ENCODE measurements at regions not wholly inside any gene's neighbourhood (a gene's known extent, or its start where the extent isn't known, plus 50 kb on each side); places are given as distances from the start of the nearest gene placed in this dataset.

DNA sequence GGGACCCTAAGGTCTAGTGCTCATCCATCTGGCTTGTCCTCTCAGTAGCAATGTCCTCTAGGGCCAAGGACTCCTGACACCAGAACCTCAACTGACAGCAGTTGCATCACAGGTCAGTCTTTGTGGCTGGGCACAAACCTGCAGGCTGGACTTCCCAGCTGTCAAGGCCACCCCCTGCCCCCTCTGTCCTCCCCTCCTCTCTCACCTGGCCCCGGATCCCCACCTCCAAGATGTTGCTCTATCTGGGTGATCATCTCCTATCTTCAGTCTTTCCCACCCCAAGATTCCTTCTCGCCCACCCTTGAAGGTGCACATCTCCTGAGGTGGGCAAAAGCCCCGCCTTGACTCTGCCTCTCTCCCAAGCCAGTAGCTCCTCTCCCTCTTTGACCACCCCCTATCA, 131.8 kb upstream of the SRSF6 start:
- no peak overlapping the region for H3K9ac ChIP-seq (ENCODE audit: low read length)
- no peak overlapping the region for H3K4me3 ChIP-seq (ENCODE audit: insufficient read depth, low read length, poor library complexity, severe bottlenecking)
- H3K27ac ChIP-seq (ENCODE audit: low read depth, low read length), result no peak overlapping the region
- no peaks in the 10 kb centered on the region for H3K79me2 ChIP-seq (ENCODE audit: insufficient read depth, low read length)
- H2AFZ ChIP-seq (ENCODE audit: low read depth, low read length, severe bottlenecking), result no peak overlapping the region
- H3K9me2 ChIP-seq (replicated peaks; ENCODE audit: insufficient read depth, low read length), result no peaks in the 10 kb centered on the region
- no peaks in the 10 kb centered on the region for H3F3A ChIP-seq (ENCODE audit: insufficient read depth)
- no peaks in the 10 kb centered on the region for H4K20me1 ChIP-seq (ENCODE audit: low read depth, low read length)
- TF ChIP-seq, protein P1, sequence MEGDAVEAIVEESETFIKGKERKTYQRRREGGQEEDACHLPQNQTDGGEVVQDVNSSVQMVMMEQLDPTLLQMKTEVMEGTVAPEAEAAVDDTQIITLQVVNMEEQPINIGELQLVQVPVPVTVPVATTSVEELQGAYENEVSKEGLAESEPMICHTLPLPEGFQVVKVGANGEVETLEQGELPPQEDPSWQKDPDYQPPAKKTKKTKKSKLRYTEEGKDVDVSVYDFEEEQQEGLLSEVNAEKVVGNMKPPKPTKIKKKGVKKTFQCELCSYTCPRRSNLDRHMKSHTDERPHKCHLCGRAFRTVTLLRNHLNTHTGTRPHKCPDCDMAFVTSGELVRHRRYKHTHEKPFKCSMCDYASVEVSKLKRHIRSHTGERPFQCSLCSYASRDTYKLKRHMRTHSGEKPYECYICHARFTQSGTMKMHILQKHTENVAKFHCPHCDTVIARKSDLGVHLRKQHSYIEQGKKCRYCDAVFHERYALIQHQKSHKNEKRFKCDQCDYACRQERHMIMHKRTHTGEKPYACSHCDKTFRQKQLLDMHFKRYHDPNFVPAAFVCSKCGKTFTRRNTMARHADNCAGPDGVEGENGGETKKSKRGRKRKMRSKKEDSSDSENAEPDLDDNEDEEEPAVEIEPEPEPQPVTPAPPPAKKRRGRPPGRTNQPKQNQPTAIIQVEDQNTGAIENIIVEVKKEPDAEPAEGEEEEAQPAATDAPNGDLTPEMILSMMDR (IDR thresholded peaks at IDR 0.05; ENCODE audit: insufficient read depth, low read length, poor library complexity, severe bottlenecking), result no peak
- TF ChIP-seq EZH2phosphoT487 (conservative IDR thresholded peaks at IDR 0.05; ENCODE audit: low read length), result no peak
- no peak overlapping the region for H3K4me2 ChIP-seq (ENCODE audit: low read depth, low read length, poor library complexity, severe bottlenecking)
- H3K36me3 ChIP-seq (ENCODE audit: low read length), result no peaks in the 10 kb centered on the region
- H3K27me3 ChIP-seq (ENCODE audit: low read length), result no peaks in the 10 kb centered on the region
- no peaks in the 10 kb centered on the region for H3K9me3 ChIP-seq (ENCODE audit: insufficient read depth, low read length)

DNA sequence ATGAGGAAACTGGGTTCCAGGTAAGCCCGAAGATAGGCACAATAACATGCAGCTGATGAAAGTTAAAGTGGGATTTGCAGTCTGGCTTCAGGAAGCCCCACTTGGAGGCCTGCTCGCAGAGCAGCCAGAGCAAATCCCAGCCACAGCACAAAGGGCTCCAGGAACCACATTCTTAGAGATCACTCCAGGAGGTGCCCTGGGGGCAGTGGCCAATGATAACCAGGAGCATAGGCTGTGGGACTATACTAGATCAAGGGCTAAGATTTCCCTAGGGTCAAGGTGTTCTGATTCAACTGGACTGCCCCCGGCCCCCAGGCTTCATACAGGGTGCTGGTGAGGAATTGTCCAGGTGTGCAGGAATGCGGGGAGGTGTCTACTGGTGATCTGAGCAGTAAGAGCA, 133.9 kb upstream of the PTPRT start:
- Histone ChIP-seq H3K4me2 (ENCODE audit: low read depth, low read length, poor library complexity, severe bottlenecking) (no peak overlapping the region), H3K9me3 (ENCODE audit: insufficient read depth, low read length) (no peaks in the 10 kb centered on the region), H3K9ac (ENCODE audit: low read length) (no peak overlapping the region), H3K9me2 (replicated peaks; ENCODE audit: insufficient read depth, low read length) (no peaks in the 10 kb centered on the region), H3K4me3 (ENCODE audit: insufficient read depth, low read length, poor library complexity, severe bottlenecking) (no peak overlapping the region), H3F3A (ENCODE audit: insufficient read depth) (no peaks in the 10 kb centered on the region), H3K27ac (ENCODE audit: low read depth, low read length) (no peak overlapping the region), H2AFZ (ENCODE audit: low read depth, low read length, severe bottlenecking) (no peak overlapping the region), H3K27me3 (ENCODE audit: low read length) (no peaks in the 10 kb centered on the region), H3K79me2 (ENCODE audit: insufficient read depth, low read length) (no peaks in the 10 kb centered on the region), H4K20me1 (ENCODE audit: low read depth, low read length) (no peaks in the 10 kb centered on the region), H3K36me3 (ENCODE audit: low read length) (no peaks in the 10 kb centered on the region)
- TF ChIP-seq, protein P1 (IDR thresholded peaks at IDR 0.05; ENCODE audit: insufficient read depth, low read length, poor library complexity, severe bottlenecking), result no peak
- no peak for TF ChIP-seq EZH2phosphoT487 (conservative IDR thresholded peaks at IDR 0.05; ENCODE audit: low read length)

DNA sequence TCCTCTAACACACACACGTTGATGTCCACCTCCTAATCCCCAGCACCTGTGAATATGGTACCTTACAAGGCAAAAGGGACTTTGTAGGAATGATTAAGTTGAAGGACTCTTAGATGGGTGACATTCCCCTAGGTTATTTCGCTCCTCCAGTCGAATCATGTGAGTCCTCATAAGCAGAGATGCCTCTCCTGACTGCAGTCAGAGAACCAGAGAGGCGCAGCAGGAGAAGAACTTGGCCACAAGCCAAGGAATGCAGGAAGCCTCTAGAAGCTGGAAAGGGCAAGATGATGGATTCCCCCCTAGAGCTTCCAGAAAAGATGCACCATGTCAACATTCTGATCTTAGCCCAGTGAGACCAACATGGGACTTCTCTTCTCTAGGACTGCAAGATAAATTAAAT, 133.1 kb upstream of the PTPRT start:
- Histone ChIP-seq H3F3A (ENCODE audit: insufficient read depth) (no peaks in the 10 kb centered on the region), H3K79me2 (ENCODE audit: insufficient read depth, low read length) (no peaks in the 10 kb centered on the region), H3K27me3 (ENCODE audit: low read length) (no peaks in the 10 kb centered on the region), H2AFZ (ENCODE audit: low read depth, low read length, severe bottlenecking) (no peak overlapping the region), H3K9ac (ENCODE audit: low read length) (no peak overlapping the region), H3K36me3 (ENCODE audit: low read length) (no peaks in the 10 kb centered on the region), H3K9me3 (ENCODE audit: insufficient read depth, low read length) (no peaks in the 10 kb centered on the region), H3K4me2 (ENCODE audit: low read depth, low read length, poor library complexity, severe bottlenecking) (no peak overlapping the region), H3K27ac (ENCODE audit: low read depth, low read length) (no peak overlapping the region), H4K20me1 (ENCODE audit: low read depth, low read length) (no peaks in the 10 kb centered on the region), H3K4me3 (ENCODE audit: insufficient read depth, low read length, poor library complexity, severe bottlenecking) (no peak overlapping the region), H3K9me2 (replicated peaks; ENCODE audit: insufficient read depth, low read length) (no peaks in the 10 kb centered on the region)
- TF ChIP-seq, protein P1 (IDR thresholded peaks at IDR 0.05; ENCODE audit: insufficient read depth, low read length, poor library complexity, severe bottlenecking), result no peak
- no peak for TF ChIP-seq EZH2phosphoT487 (conservative IDR thresholded peaks at IDR 0.05; ENCODE audit: low read length)

DNA sequence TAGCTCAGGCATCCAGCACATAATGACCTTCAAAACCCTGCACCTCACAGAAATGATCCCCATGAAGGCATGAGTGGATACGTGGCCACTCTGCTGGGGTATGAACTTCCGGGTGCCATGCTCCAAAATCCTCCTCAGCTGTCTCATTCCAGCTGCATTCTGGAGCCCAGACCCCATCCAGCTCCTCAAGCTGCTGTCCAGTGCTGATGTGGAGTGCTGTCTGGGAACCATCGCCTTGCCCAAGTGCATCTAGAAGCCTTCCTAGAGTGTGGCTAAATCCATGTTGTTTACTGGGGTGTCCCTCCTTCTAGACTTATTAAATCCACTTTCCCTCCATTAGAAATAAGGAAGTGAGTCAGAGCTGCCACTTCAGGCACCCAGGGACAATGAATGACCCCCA, 130.8 kb upstream of the PTPRT start:
- Histone ChIP-seq H3K27me3 (ENCODE audit: low read length) (no peaks in the 10 kb centered on the region), H3K79me2 (ENCODE audit: insufficient read depth, low read length) (no peaks in the 10 kb centered on the region), H3K4me3 (ENCODE audit: insufficient read depth, low read length, poor library complexity, severe bottlenecking) (no peak overlapping the region), H2AFZ (ENCODE audit: low read depth, low read length, severe bottlenecking) (no peak overlapping the region), H3K9me2 (replicated peaks; ENCODE audit: insufficient read depth, low read length) (no peaks in the 10 kb centered on the region), H3K9ac (ENCODE audit: low read length) (no peak overlapping the region), H3F3A (ENCODE audit: insufficient read depth) (no peaks in the 10 kb centered on the region), H3K9me3 (ENCODE audit: insufficient read depth, low read length) (no peaks in the 10 kb centered on the region), H3K27ac (ENCODE audit: low read depth, low read length) (no peak overlapping the region), H3K36me3 (ENCODE audit: low read length) (no peaks in the 10 kb centered on the region), H3K4me2 (ENCODE audit: low read depth, low read length, poor library complexity, severe bottlenecking) (no peak overlapping the region), H4K20me1 (ENCODE audit: low read depth, low read length) (no peaks in the 10 kb centered on the region)
- TF ChIP-seq, protein P1 (IDR thresholded peaks at IDR 0.05; ENCODE audit: insufficient read depth, low read length, poor library complexity, severe bottlenecking), result no peak
- no peak for TF ChIP-seq EZH2phosphoT487 (conservative IDR thresholded peaks at IDR 0.05; ENCODE audit: low read length)
